Spinal cord (tissue), 9 donors: ENCODE measurements at regions not wholly inside any gene's neighbourhood (a gene's known extent, or its start where the extent isn't known, plus 50 kb on each side); places are given as distances from the start of the nearest gene placed in this dataset.
A peak's percentile ranks its signal among the peaks of the same experiment; 100 is the strongest.

ENCODE experiments used
- DNase-seq, 6 donors: peaks; one replicate each; pipeline versions ENCODE4 v3.0.0 to v3.0.0-alpha.2; 2013 to 2015; ENCODE audit warnings: low spot score in 6 of 6, low read depth in 4 of 6
- H3K27ac ChIP-seq: one replicate; pipeline ENCODE4 v1.5.1; 2013; ENCODE audit warnings: low read depth, low read length, control low read depth
- H3K27me3 ChIP-seq: one replicate; pipeline ENCODE4 v1.6.1; 2013; ENCODE audit warnings: low read length; ENCODE audit not compliant: control insufficient read depth, insufficient read depth
- H3K36me3 ChIP-seq: one replicate; pipeline ENCODE4 v1.6.1; 2013; ENCODE audit warnings: low read length; ENCODE audit not compliant: control insufficient read depth, insufficient read depth
- H3K4me1 ChIP-seq: one replicate; pipeline ENCODE4 v1.6.1; 2013; ENCODE audit warnings: low read length; ENCODE audit not compliant: control insufficient read depth, insufficient read depth
- H3K4me3 ChIP-seq: one replicate; pipeline ENCODE4 v1.5.1; 2013; ENCODE audit warnings: low read depth, low read length, control low read depth
- H3K9me3 ChIP-seq: one replicate; pipeline ENCODE4 v1.6.1; 2013; ENCODE audit warnings: low read length; ENCODE audit not compliant: control insufficient read depth, insufficient read depth
- WGBS: methylation state at CpG from one replicate; pipeline ENCODE4 v1.1.5; 2013; ENCODE audit warnings: missing lambda C conversion rate; ENCODE audit not compliant: insufficient coverage; 5-methylcytosine and 5-hydroxymethylcytosine counted together
- donor health status: healthy.

DNA sequence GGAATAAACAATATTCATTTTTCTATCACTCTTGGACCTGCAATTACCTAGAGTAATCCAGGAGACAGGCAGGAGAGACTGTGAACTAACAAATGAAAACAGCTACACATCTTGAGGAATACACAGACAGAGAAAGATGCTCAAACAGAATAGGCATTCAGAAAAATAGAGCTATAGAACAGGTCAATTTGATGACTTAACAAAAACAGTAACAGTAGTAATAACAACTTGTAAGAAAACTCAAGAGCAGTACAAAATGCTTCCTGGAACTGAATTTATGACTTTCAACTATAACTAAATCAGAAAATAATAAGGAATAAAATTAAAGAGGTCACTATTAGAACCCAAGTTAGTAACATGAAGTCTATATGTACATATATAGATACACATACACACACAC is 579.3 kb downstream of the TLR4 start:
- no peak for DNase-seq
- Histone ChIP-seq H3K4me1 (no peaks in the 10 kb centered on the region), H3K27me3 (no peaks in the 10 kb centered on the region), H3K4me3 (no peak overlapping the region), H3K27ac (no peak overlapping the region), H3K9me3 (no peaks in the 10 kb centered on the region), H3K36me3 (no peaks in the 10 kb centered on the region)

DNA sequence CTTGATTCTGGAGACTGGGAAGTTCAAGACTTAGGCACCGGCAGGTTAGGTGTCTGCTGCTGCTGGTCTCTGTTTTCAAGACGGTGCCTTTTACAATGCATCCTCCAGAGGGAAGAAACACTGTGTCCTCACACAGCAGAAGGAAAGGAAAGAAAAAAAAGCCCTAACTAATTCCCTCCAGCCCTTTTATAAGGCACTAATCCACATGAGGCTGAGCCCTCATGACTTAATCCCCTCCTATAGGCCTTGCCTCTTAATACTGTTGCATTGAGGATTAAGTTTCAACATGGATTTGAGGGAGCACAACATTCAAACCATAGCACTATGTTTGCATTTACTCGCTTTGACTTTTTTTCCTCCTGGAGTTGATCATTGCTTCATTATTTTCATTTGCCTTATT is 585.9 kb downstream of the TLR4 start:
- Histone ChIP-seq H3K27me3 (no peaks in the 10 kb centered on the region), H3K36me3 (no peaks in the 10 kb centered on the region), H3K4me3 (no peak overlapping the region), H3K9me3 (no peaks in the 10 kb centered on the region), H3K4me1 (no peaks in the 10 kb centered on the region), H3K27ac (no peak overlapping the region)
- no peak for DNase-seq
- 80% methylated on average over 1 of the region's 3 CpGs for WGBS

- no peak overlapping the region for H3K27ac ChIP-seq
- no peaks in the 10 kb centered on the region for H3K4me1 ChIP-seq
- no peaks in the 10 kb centered on the region for H3K9me3 ChIP-seq
- no peak overlapping the region for H3K4me3 ChIP-seq
- DNase-seq = no peak
- H3K27me3 ChIP-seq = no peaks in the 10 kb centered on the region
- WGBS = 56% methylated on average over 4 of the region's 4 CpGs
- no peaks in the 10 kb centered on the region for H3K36me3 ChIP-seq
Observed at GRCh38 chr9:118295413-118295812, 591.2 kb downstream of the TLR4 start.

GRCh38 chr9:118302721-118303120 is 598.5 kb downstream of the TLR4 start:
- Histone ChIP-seq H3K4me3 (no peak overlapping the region), H3K9me3 (no peaks in the 10 kb centered on the region), H3K4me1 (no peaks in the 10 kb centered on the region), H3K27ac (no peak overlapping the region), H3K27me3 (no peaks in the 10 kb centered on the region), H3K36me3 (no peaks in the 10 kb centered on the region)
- no CpG with 5 or more reads among the region's 2 CpGs for WGBS
- no peak for DNase-seq

DNA sequence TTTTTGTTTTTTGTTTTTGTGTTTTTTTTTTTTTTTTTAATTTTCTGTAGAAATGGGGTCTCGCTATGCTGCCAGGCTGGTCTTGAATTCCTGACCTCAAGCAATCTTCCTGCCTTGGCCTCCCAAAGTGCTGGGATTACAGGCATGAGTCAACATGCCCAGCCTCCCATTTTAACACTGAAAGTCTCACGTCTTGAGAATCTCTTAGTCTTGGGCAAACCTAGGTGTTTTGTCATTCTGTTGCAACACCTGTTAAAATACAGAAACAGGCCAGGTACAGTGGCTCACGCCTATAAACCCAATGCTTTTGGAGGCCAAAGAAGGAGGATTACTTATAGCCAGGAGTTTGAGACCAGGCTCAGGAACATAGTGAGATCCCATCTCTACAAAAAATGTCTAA is 599.0 kb downstream of the TLR4 start:
- no peaks in the 10 kb centered on the region for H3K36me3 ChIP-seq
- no peaks in the 10 kb centered on the region for H3K27me3 ChIP-seq
- H3K27ac ChIP-seq = no peak overlapping the region
- no peak overlapping the region for H3K4me3 ChIP-seq
- H3K4me1 ChIP-seq = no peaks in the 10 kb centered on the region
- DNase-seq = no peak
- H3K9me3 ChIP-seq = no peaks in the 10 kb centered on the region
- WGBS = 45% methylated on average over 2 of the region's 3 CpGs

DNA sequence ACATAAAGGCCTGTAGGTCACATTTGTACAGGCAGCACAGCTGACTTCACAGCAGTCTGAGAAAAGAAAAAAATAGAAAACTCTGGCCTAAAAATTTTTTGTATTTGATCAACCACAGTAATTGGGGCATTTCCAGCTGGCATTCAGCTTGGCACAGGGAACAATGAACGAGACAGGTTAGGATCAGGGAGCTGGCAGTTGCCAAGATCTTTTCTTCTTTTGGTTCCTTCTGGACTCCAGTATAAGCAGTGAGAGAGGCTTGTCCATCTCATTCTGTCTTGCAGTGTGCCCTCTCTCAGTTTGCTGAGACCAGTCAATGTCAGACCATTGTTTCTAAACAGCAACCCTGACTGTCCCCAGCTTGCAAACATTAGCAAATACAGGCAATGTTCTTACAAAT is 601.1 kb downstream of the TLR4 start:
- Histone ChIP-seq H3K36me3 (no peaks in the 10 kb centered on the region), H3K9me3 (no peaks in the 10 kb centered on the region), H3K27ac (no peak overlapping the region), H3K4me1 (no peaks in the 10 kb centered on the region), H3K27me3 (no peaks in the 10 kb centered on the region), H3K4me3 (no peak overlapping the region)
- 50% methylated on average over 1 of the region's 1 CpG for WGBS
- DNase-seq = peak in 2 of 6 donors; percentile 66 to 77

DNA sequence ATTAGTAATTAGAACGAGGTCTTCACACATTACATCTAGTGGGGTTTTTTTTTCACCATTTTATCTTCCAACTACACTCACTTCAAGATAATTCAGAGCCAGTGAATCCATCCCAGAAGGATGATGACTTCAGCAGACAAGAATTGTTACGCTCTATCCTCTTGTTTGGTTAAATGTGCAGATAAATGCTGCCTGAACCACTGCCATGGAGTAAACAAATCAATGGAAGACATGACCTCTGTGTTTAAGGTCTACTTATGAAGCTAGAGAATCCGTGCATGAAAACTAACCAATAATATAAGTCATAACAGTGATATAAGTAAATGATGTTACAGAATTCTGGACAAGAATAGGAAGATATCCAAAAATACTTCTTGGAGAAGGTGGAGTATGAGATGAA is 602.6 kb downstream of the TLR4 start:
- H3K9me3 ChIP-seq = no peaks in the 10 kb centered on the region
- no peaks in the 10 kb centered on the region for H3K27me3 ChIP-seq
- no peaks in the 10 kb centered on the region for H3K36me3 ChIP-seq
- DNase-seq = no peak
- no peak overlapping the region for H3K4me3 ChIP-seq
- WGBS = no CpG with 5 or more reads among the region's 3 CpGs
- H3K4me1 ChIP-seq = no peaks in the 10 kb centered on the region
- no peak overlapping the region for H3K27ac ChIP-seq

GRCh38 chr9:118313965-118314364 is 609.8 kb downstream of the TLR4 start:
- H3K4me1 ChIP-seq = no peaks in the 10 kb centered on the region
- H3K27ac ChIP-seq = no peak overlapping the region
- no peak overlapping the region for H3K4me3 ChIP-seq
- H3K27me3 ChIP-seq = no peaks in the 10 kb centered on the region
- no peaks in the 10 kb centered on the region for H3K36me3 ChIP-seq
- DNase-seq = no peak
- no CpG with 5 or more reads among the region's 3 CpGs for WGBS
- no peaks in the 10 kb centered on the region for H3K9me3 ChIP-seq

DNA sequence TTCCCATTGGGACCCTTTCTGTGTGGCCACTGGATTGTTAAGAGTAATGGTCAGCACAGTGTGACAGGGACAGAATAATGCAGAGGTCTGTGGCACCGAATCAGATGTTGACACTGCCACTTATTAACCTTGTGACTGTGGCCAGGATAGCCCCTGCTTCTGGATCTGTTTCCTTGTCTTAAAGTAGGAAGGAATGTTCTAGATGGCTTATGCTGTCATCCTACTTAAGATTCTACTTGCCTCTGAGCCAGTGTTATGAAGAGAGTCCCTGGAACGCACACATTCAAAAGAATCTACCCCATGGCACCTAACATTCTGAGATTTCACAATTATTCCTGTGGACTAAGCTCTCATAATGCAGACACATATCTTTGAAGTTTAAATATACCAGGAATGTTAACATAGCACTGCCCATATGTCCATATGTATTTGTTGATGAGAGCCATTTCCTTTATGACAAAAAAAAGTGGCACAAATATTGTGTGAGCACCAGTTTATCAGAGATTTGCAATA is 612.7 kb downstream of the TLR4 start:
- Histone ChIP-seq H3K9me3 (no peaks in the 10 kb centered on the region), H3K4me1 (no peaks in the 10 kb centered on the region), H3K36me3 (no peaks in the 10 kb centered on the region), H3K27me3 (no peaks in the 10 kb centered on the region), H3K27ac (no peak overlapping the region), H3K4me3 (no peak overlapping the region)
- WGBS = 93% methylated on average over 2 of the region's 2 CpGs
- no peak for DNase-seq

GRCh38 chr9:118318770-118319431 is 614.7 kb downstream of the TLR4 start:
- Histone ChIP-seq H3K27me3 (no peaks in the 10 kb centered on the region), H3K4me1 (no peaks in the 10 kb centered on the region), H3K4me3 (no peak overlapping the region), H3K9me3 (no peaks in the 10 kb centered on the region), H3K36me3 (no peaks in the 10 kb centered on the region), H3K27ac (no peak overlapping the region)
- no CpG with 5 or more reads among the region's 1 CpG for WGBS
- peak in 2 of 6 donors; percentile 28 to 56 for DNase-seq
